Activated naive CD4-positive, alpha-beta T cell treated with anti-CD3 and anti-CD28 coated beads, Interleukin-2, amount 50 U/mL, for 72 hours (primary cell): ENCODE measurements at regions not wholly inside any gene's neighbourhood (a gene's known extent, or its start where the extent isn't known, plus 50 kb on each side); places are given as distances from the start of the nearest gene placed in this dataset.

ENCODE experiments used
- ATAC-seq, 2 donors: fragments of 150-1000 bp; cut with Tn5 transposase; 2 replicates each; pipeline ENCODE4 v1.10.0; 2021; ENCODE audit warnings: mild to moderate bottlenecking in 2 of 2, moderate library complexity in 2 of 2
- DNase-seq, 2 donors: peaks; one replicate each; pipeline ENCODE4 v3.0.0; 2021 to 2022; ENCODE audit warnings: low spot score in 2 of 2
- H3K27ac Mint-ChIP-seq, 2 donors: one replicate each; pipeline ENCODE4 v1.8.0; 2022; ENCODE audit warnings: mild to moderate bottlenecking in 2 of 2, mixed read lengths in 2 of 2
- H3K36me3 Mint-ChIP-seq, 2 donors: one replicate each; pipeline ENCODE4 v1.8.0; 2022; ENCODE audit warnings: mixed read lengths in 2 of 2
- H3K9me3 Mint-ChIP-seq, 2 donors: one replicate each; pipeline ENCODE4 v1.8.0; 2022; ENCODE audit warnings: mixed read lengths in 2 of 2

GRCh38 chr12:42695490-42695995, 106.0 kb upstream of the PRICKLE1 start:
- DNase-seq (no peak), ATAC-seq (no peak)
- Mint-ChIP-seq H3K27ac (no peak overlapping the region), H3K36me3 (no peaks in the 10 kb centered on the region), H3K9me3 (peaks cover 0 to 8% of the 10 kb centered on the region in 2 donors)

- Mint-ChIP-seq H3K36me3 (no peaks in the 10 kb centered on the region), H3K9me3 (peaks cover 0 to 9% of the 10 kb centered on the region in 2 donors), H3K27ac (no peak overlapping the region)
- no peak for DNase-seq
- no peak for ATAC-seq
Observed at GRCh38 chr12:42692749-42693148, 103.2 kb upstream of the PRICKLE1 start.

- H3K36me3 Mint-ChIP-seq: no peaks in the 10 kb centered on the region
- H3K27ac Mint-ChIP-seq: no peak overlapping the region
- ATAC-seq (no peak), DNase-seq (no peak)
- H3K9me3 Mint-ChIP-seq: peaks cover 0 to 13% of the 10 kb centered on the region in 2 donors
Observed at GRCh38 chr12:42691991-42692557, 102.5 kb upstream of the PRICKLE1 start.

GRCh38 chr12:42690264-42690663, 100.7 kb upstream of the PRICKLE1 start:
- Mint-ChIP-seq H3K9me3 (peaks cover 0 to 9% of the 10 kb centered on the region in 2 donors), H3K27ac (no peak overlapping the region), H3K36me3 (no peaks in the 10 kb centered on the region)
- no peak for DNase-seq
- ATAC-seq: no peak

GRCh38 chr12:42689699-42690098, 100.2 kb upstream of the PRICKLE1 start:
- Mint-ChIP-seq H3K27ac (no peak overlapping the region), H3K36me3 (no peaks in the 10 kb centered on the region), H3K9me3 (peaks cover 0 to 9% of the 10 kb centered on the region in 2 donors)
- no peak for ATAC-seq
- DNase-seq: no peak

GRCh38 chr12:42686514-42687172, 97.1 kb upstream of the PRICKLE1 start:
- Mint-ChIP-seq H3K36me3 (no peaks in the 10 kb centered on the region), H3K27ac (no peak overlapping the region), H3K9me3 (peaks cover 0 to 9% of the 10 kb centered on the region in 2 donors)
- ATAC-seq (no peak), DNase-seq (no peak)

GRCh38 chr12:42684802-42685071, 95.2 kb upstream of the PRICKLE1 start:
- H3K9me3 Mint-ChIP-seq: peaks cover 0 to 4% of the 10 kb centered on the region in 2 donors
- H3K27ac Mint-ChIP-seq: no peak overlapping the region
- no peak for ATAC-seq
- no peak for DNase-seq
- no peaks in the 10 kb centered on the region for H3K36me3 Mint-ChIP-seq

- H3K9me3 Mint-ChIP-seq: peaks cover 0 to 4% of the 10 kb centered on the region in 2 donors
- H3K36me3 Mint-ChIP-seq: no peaks in the 10 kb centered on the region
- H3K27ac Mint-ChIP-seq: no peak overlapping the region
- no peak for ATAC-seq
- no peak for DNase-seq
Observed at GRCh38 chr12:42683933-42684801, 94.6 kb upstream of the PRICKLE1 start.

GRCh38 chr12:42683266-42683665, 93.7 kb upstream of the PRICKLE1 start:
- H3K27ac Mint-ChIP-seq: no peak overlapping the region
- ATAC-seq (no peak), DNase-seq (no peak)
- H3K9me3 Mint-ChIP-seq: peaks cover 0 to 4% of the 10 kb centered on the region in 2 donors
- no peaks in the 10 kb centered on the region for H3K36me3 Mint-ChIP-seq

- H3K27ac Mint-ChIP-seq: no peak overlapping the region
- H3K9me3 Mint-ChIP-seq: no peaks in the 10 kb centered on the region
- DNase-seq (no peak), ATAC-seq (no peak)
- no peaks in the 10 kb centered on the region for H3K36me3 Mint-ChIP-seq
Observed at GRCh38 chr12:42679466-42679865, 89.9 kb upstream of the PRICKLE1 start.

- Mint-ChIP-seq H3K9me3 (peaks cover 5 to 9% of the 10 kb centered on the region in 2 donors), H3K27ac (no peak overlapping the region), H3K36me3 (no peaks in the 10 kb centered on the region)
- DNase-seq (no peak), ATAC-seq (no peak)
Observed at GRCh38 chr12:42677461-42677860, 87.9 kb upstream of the PRICKLE1 start.

GRCh38 chr12:42673535-42673934, 84.0 kb upstream of the PRICKLE1 start:
- ATAC-seq (no peak), DNase-seq (no peak)
- Mint-ChIP-seq H3K27ac (no peak overlapping the region), H3K9me3 (peaks cover 5 to 11% of the 10 kb centered on the region in 2 donors), H3K36me3 (no peaks in the 10 kb centered on the region)

GRCh38 chr12:42670719-42671118, 81.2 kb upstream of the PRICKLE1 start:
- ATAC-seq (no peak), DNase-seq (no peak)
- H3K27ac Mint-ChIP-seq: no peak overlapping the region
- H3K36me3 Mint-ChIP-seq: no peaks in the 10 kb centered on the region
- H3K9me3 Mint-ChIP-seq: peaks cover 5 to 11% of the 10 kb centered on the region in 2 donors

GRCh38 chr12:42669553-42669952, 80.0 kb upstream of the PRICKLE1 start:
- no peak overlapping the region for H3K27ac Mint-ChIP-seq
- ATAC-seq (no peak), DNase-seq (no peak)
- no peaks in the 10 kb centered on the region for H3K36me3 Mint-ChIP-seq
- peaks cover 5 to 11% of the 10 kb centered on the region in 2 donors for H3K9me3 Mint-ChIP-seq

GRCh38 chr12:42666671-42667243, 77.2 kb upstream of the PRICKLE1 start:
- H3K9me3 Mint-ChIP-seq: peaks cover 0 to 4% of the 10 kb centered on the region in 2 donors
- H3K36me3 Mint-ChIP-seq: no peaks in the 10 kb centered on the region
- no peak overlapping the region for H3K27ac Mint-ChIP-seq
- ATAC-seq: no peak
- DNase-seq: no peak

GRCh38 chr12:42663621-42664020, 74.1 kb upstream of the PRICKLE1 start:
- Mint-ChIP-seq H3K9me3 (peaks cover 0 to 11% of the 10 kb centered on the region in 2 donors), H3K27ac (no peak overlapping the region), H3K36me3 (peaks cover 0 to 11% of the 10 kb centered on the region in 2 donors)
- DNase-seq (no peak), ATAC-seq (no peak)
